ENCODE measurements at regions not wholly inside any gene's neighbourhood (a gene's known extent, or its start where the extent isn't known, plus 50 kb on each side); places are given as distances from the start of the nearest gene placed in this dataset.

DNA sequence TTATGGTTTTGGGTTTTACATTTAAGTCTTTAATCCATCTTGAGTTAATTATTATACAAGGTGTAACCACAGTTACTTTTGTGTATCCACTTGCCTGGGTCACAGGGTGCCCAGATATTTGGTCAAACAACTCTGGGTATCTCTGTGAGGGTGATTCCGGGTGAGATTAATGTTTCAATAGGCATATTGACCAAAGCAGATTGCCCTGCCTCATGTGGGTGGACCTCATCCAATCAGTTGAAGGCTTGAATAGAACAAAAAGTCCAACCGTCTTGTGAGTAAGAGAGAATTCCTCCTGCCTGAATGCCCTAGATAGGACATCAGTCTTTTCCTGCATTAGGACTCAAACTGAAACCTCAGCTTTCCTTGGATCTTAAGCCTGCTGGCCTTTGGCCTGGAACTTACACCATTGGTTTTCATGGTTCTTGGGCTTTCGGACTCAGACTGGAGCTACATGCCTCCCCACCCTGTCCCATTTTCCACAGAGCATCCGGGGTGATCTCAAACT is 68.9 kb upstream of the ST8SIA6 start:
- TF ChIP-seq, protein P1, sequence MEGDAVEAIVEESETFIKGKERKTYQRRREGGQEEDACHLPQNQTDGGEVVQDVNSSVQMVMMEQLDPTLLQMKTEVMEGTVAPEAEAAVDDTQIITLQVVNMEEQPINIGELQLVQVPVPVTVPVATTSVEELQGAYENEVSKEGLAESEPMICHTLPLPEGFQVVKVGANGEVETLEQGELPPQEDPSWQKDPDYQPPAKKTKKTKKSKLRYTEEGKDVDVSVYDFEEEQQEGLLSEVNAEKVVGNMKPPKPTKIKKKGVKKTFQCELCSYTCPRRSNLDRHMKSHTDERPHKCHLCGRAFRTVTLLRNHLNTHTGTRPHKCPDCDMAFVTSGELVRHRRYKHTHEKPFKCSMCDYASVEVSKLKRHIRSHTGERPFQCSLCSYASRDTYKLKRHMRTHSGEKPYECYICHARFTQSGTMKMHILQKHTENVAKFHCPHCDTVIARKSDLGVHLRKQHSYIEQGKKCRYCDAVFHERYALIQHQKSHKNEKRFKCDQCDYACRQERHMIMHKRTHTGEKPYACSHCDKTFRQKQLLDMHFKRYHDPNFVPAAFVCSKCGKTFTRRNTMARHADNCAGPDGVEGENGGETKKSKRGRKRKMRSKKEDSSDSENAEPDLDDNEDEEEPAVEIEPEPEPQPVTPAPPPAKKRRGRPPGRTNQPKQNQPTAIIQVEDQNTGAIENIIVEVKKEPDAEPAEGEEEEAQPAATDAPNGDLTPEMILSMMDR (IDR thresholded peaks at IDR 0.05 in 2 of 3, conservative IDR thresholded peaks at IDR 0.05 in 1 of 3; ENCODE audit: borderline replicate concordance in 1 of 3, insufficient read depth in 1 of 3, low read depth in 2 of 3, low read length in 2 of 3), result no peak
- TF ChIP-seq POLR2A (IDR thresholded peaks at IDR 0.05; ENCODE audit: borderline replicate concordance, extremely low read depth, insufficient read depth, insufficient read length), result no peak
